Astrocyte (in vitro differentiated cells and primary cell): ENCODE measurements at regions not wholly inside any gene's neighbourhood (a gene's known extent, or its start where the extent isn't known, plus 50 kb on each side); places are given as distances from the start of the nearest gene placed in this dataset.

ENCODE experiments used
- DNase-seq: peaks from one replicate; pipeline ENCODE4 v3.0.0-alpha.2; 2010; ENCODE audit warnings: low read depth
- FAIRE-seq: peaks from 2 replicates; lab custom pipeline; 2011; peaks lifted over from hg19 to GRCh38; lab: Jason Lieb, UNC
- H2AFZ ChIP-seq: 2 replicates; pipeline ENCODE4 v1.6.0; 2012; ENCODE audit warnings: low read depth, low read length, inconsistent platforms
- H3K27ac ChIP-seq: 2 replicates; pipeline ENCODE4 v1.5.1; 2011; ENCODE audit warnings: low read depth, low read length, inconsistent platforms
- H3K27me3 ChIP-seq: 2 replicates; pipeline ENCODE4 v1.6.0; 2011; ENCODE audit warnings: low read length, inconsistent platforms; ENCODE audit not compliant: insufficient read depth
- H3K36me3 ChIP-seq: 2 replicates; pipeline ENCODE4 v1.5.1; 2011; ENCODE audit warnings: low read length, inconsistent platforms; ENCODE audit not compliant: insufficient read depth
- H3K4me1 ChIP-seq: 2 replicates; pipeline ENCODE4 v1.5.1; 2011; ENCODE audit warnings: low read length, inconsistent platforms; ENCODE audit not compliant: insufficient read depth
- H3K4me2 ChIP-seq: 2 replicates; pipeline ENCODE4 v1.6.0; 2012; ENCODE audit warnings: low read length, inconsistent platforms
- H3K4me3 ChIP-seq: 2 replicates; pipeline ENCODE4 v1.5.1; 2011; ENCODE audit warnings: low read depth, mild to moderate bottlenecking, low read length, inconsistent platforms; ENCODE audit not compliant: insufficient read depth
- H3K79me2 ChIP-seq: 2 replicates; pipeline ENCODE4 v1.6.0; 2012; ENCODE audit warnings: mild to moderate bottlenecking, low read length, inconsistent platforms; ENCODE audit not compliant: insufficient read depth
- H3K9ac ChIP-seq: 2 replicates; pipeline ENCODE4 v1.6.0; 2012; ENCODE audit warnings: mild to moderate bottlenecking, low read length, inconsistent platforms
- H3K9me3 ChIP-seq: 2 replicates; pipeline ENCODE4 v1.5.1; 2012; ENCODE audit warnings: low read depth, mild to moderate bottlenecking, low read length, inconsistent platforms; ENCODE audit not compliant: insufficient read depth
- H4K20me1 ChIP-seq: 2 replicates; pipeline ENCODE4 v1.6.0; 2012; ENCODE audit warnings: low read length, inconsistent platforms; ENCODE audit not compliant: insufficient read depth
- H3K27ac Mint-ChIP-seq: one replicate; pipeline ENCODE4 v1.8.0; 2021; ENCODE audit warnings: mild to moderate bottlenecking, mixed read lengths; ENCODE audit not compliant: unreplicated experiment
- H3K27me3 Mint-ChIP-seq: one replicate; pipeline ENCODE4 v1.8.0; 2021; ENCODE audit warnings: low read depth, mixed read lengths; ENCODE audit not compliant: unreplicated experiment
- H3K36me3 Mint-ChIP-seq: one replicate; pipeline ENCODE4 v1.8.0; 2021; ENCODE audit warnings: low read depth, mixed read lengths; ENCODE audit not compliant: unreplicated experiment
- H3K4me1 Mint-ChIP-seq: one replicate; pipeline ENCODE4 v1.8.0; 2021; ENCODE audit warnings: low read depth, mixed read lengths; ENCODE audit not compliant: unreplicated experiment
- H3K4me3 Mint-ChIP-seq: one replicate; pipeline ENCODE4 v1.8.0; 2021; ENCODE audit warnings: mild to moderate bottlenecking, moderate library complexity, mixed read lengths; ENCODE audit not compliant: unreplicated experiment
- H3K9me3 Mint-ChIP-seq: one replicate; pipeline ENCODE4 v1.8.0; 2021; ENCODE audit warnings: mild to moderate bottlenecking, mixed read lengths; ENCODE audit not compliant: unreplicated experiment
- EZH2 ChIP-seq: IDR thresholded peaks from 2 replicates; pipeline ENCODE4 v1.6.1; 2012; ENCODE audit warnings: mild to moderate bottlenecking, low read length, inconsistent platforms; ENCODE audit not compliant: insufficient read depth
- TF ChIP-seq, protein P1 (sequence below): IDR thresholded peaks from 2 replicates; pipeline ENCODE4 v1.5.1; 2011; ENCODE audit warnings: low read depth, mild to moderate bottlenecking, inconsistent platforms, low read length, moderate library complexity; ENCODE audit not compliant: insufficient read depth

DNA sequence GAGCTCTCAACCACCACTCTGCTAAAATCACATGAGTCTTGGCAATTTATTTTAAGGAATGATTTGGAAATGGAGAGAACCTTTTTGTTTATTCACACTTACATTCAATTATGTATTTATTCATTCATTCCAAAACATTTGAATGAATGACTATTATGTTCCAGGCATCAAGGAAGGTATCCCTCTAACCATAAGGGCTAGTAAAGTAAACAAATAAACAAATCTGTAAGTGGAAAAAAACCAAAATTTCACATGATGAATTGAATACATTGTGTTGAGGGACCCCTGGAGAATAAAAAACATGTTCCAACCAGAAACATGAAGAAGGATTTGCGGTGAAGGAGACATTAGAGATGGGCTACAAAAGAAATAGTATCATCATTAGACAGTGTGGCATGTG, 677.8 kb downstream of the TOX3 start:
- no peak overlapping the region for H3K4me2 ChIP-seq
- Mint-ChIP-seq H3K4me3 (no peak overlapping the region), H3K36me3 (no peaks in the 10 kb centered on the region), H3K27ac (no peak overlapping the region), H3K27me3 (peaks cover 2% of the 10 kb centered on the region), H3K9me3 (no peaks in the 10 kb centered on the region), H3K4me1 (no peaks in the 10 kb centered on the region)
- no peak overlapping the region for H3K27ac ChIP-seq
- no peak for FAIRE-seq
- no peak overlapping the region for H2AFZ ChIP-seq
- TF ChIP-seq EZH2: no peak
- TF ChIP-seq, protein P1, sequence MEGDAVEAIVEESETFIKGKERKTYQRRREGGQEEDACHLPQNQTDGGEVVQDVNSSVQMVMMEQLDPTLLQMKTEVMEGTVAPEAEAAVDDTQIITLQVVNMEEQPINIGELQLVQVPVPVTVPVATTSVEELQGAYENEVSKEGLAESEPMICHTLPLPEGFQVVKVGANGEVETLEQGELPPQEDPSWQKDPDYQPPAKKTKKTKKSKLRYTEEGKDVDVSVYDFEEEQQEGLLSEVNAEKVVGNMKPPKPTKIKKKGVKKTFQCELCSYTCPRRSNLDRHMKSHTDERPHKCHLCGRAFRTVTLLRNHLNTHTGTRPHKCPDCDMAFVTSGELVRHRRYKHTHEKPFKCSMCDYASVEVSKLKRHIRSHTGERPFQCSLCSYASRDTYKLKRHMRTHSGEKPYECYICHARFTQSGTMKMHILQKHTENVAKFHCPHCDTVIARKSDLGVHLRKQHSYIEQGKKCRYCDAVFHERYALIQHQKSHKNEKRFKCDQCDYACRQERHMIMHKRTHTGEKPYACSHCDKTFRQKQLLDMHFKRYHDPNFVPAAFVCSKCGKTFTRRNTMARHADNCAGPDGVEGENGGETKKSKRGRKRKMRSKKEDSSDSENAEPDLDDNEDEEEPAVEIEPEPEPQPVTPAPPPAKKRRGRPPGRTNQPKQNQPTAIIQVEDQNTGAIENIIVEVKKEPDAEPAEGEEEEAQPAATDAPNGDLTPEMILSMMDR: no peak
- H4K20me1 ChIP-seq: no peaks in the 10 kb centered on the region
- H3K79me2 ChIP-seq: no peaks in the 10 kb centered on the region
- H3K4me3 ChIP-seq: no peak overlapping the region
- H3K4me1 ChIP-seq: no peaks in the 10 kb centered on the region
- no peak for DNase-seq
- no peaks in the 10 kb centered on the region for H3K36me3 ChIP-seq
- no peaks in the 10 kb centered on the region for H3K9me3 ChIP-seq
- H3K9ac ChIP-seq: no peak overlapping the region
- no peaks in the 10 kb centered on the region for H3K27me3 ChIP-seq

DNA sequence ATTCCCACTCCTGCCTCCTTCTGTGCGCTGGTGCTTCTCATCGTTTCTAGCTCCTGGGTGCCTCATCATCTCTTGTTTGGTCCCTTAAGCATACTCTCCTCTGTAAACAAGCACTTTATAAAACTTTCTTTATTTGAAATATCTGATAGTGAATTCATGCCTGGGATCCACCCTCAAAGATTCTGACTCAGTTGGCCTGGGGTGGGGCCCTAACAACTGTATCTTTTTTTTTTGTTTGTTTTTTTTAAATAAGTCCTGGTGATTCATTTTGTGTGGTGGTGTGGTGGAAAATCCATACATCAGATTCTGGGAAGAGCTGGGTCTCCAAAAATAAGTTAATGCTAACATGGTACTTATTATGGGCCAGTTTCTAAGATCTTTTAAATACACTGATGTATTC, 678.3 kb downstream of the TOX3 start:
- no peaks in the 10 kb centered on the region for H3K36me3 Mint-ChIP-seq
- FAIRE-seq (no peak), DNase-seq (no peak)
- no peak for TF ChIP-seq EZH2
- TF ChIP-seq, protein P1: no peak
- Histone ChIP-seq H3K27me3 (no peaks in the 10 kb centered on the region), H3K9ac (no peak overlapping the region), H3K9me3 (no peaks in the 10 kb centered on the region), H2AFZ (no peak overlapping the region), H3K27ac (no peak overlapping the region), H3K4me1 (no peaks in the 10 kb centered on the region), H3K4me2 (no peak overlapping the region), H3K79me2 (no peaks in the 10 kb centered on the region), H3K36me3 (no peaks in the 10 kb centered on the region), H4K20me1 (no peaks in the 10 kb centered on the region), H3K4me3 (no peak overlapping the region)
- peaks cover 2% of the 10 kb centered on the region for H3K27me3 Mint-ChIP-seq
- H3K27ac Mint-ChIP-seq: no peak overlapping the region
- H3K4me3 Mint-ChIP-seq: no peak overlapping the region
- no peaks in the 10 kb centered on the region for H3K4me1 Mint-ChIP-seq
- H3K9me3 Mint-ChIP-seq: no peaks in the 10 kb centered on the region

- peaks cover 2% of the 10 kb centered on the region for H3K27me3 Mint-ChIP-seq
- no peak for TF ChIP-seq EZH2
- TF ChIP-seq, protein P1: no peak
- no peaks in the 10 kb centered on the region for H3K9me3 Mint-ChIP-seq
- no peaks in the 10 kb centered on the region for H3K36me3 ChIP-seq
- H3K79me2 ChIP-seq: no peaks in the 10 kb centered on the region
- no peak overlapping the region for H3K4me3 ChIP-seq
- no peaks in the 10 kb centered on the region for H3K4me1 ChIP-seq
- no peaks in the 10 kb centered on the region for H3K4me1 Mint-ChIP-seq
- no peak overlapping the region for H3K27ac ChIP-seq
- H3K9me3 ChIP-seq: no peaks in the 10 kb centered on the region
- no peak overlapping the region for H3K4me2 ChIP-seq
- no peak overlapping the region for H3K27ac Mint-ChIP-seq
- no peak overlapping the region for H3K9ac ChIP-seq
- H2AFZ ChIP-seq: no peak overlapping the region
- DNase-seq (no peak), FAIRE-seq (no peak)
- no peaks in the 10 kb centered on the region for H3K36me3 Mint-ChIP-seq
- H4K20me1 ChIP-seq: no peaks in the 10 kb centered on the region
- H3K27me3 ChIP-seq: no peaks in the 10 kb centered on the region
- H3K4me3 Mint-ChIP-seq: no peak overlapping the region
These were observed 679.4 kb downstream of the TOX3 start for GRCh38 chr16:51867386-51868065.
